ENCODE measurements at regions not wholly inside any gene's neighbourhood (a gene's known extent, or its start where the extent isn't known, plus 50 kb on each side); places are given as distances from the start of the nearest gene placed in this dataset.

DNA sequence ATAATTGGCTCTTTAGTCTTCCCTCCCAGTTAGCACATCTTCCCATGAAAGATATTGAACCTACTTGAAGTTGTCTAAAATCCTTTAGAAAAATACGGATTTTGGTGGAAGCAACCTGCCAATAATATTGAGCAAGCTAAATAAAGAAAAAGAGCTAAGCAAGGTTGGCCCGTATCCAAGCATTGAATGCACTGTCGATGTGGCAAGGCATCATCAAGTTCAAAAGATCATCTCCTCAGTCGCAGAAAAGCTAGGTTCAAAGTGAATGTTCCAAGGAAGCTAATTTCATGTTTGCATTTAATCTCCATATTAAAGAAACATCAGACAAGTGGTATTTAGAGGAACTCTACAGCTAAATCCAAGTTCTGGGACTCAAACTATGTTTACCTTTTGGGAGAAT, 206.0 kb downstream of the MTERF1 start:
- TF ChIP-seq CTCF (IDR thresholded peaks at IDR 0.05): no peak
- no peak for TF ChIP-seq POLR2A (IDR thresholded peaks at IDR 0.05)
